H1 (cell line): ENCODE measurements at regions not wholly inside any gene's neighbourhood (a gene's known extent, or its start where the extent isn't known, plus 50 kb on each side); places are given as distances from the start of the nearest gene placed in this dataset.

Experiments
- ASH2L ChIP-seq: fragments of 200-600, 300-600 bp; sonication (generic); IDR thresholded peaks from one replicate; pipeline ENCODE4 v1.7.1; 2017; ENCODE audit warnings: low read length
- CTCF ChIP-seq, 3 experiments: IDR thresholded peaks; 1 replicate in 2 of 3; 2 replicates in 1 of 3; pipeline versions ENCODE4 v1.5.1 to v1.6.1; 2011; ENCODE audit warnings: low read length in 3 of 3, mild to moderate bottlenecking in 3 of 3, inconsistent platforms in 2 of 3, low read depth in 1 of 3, moderate library complexity in 1 of 3; ENCODE audit not compliant: insufficient read depth in 1 of 3; ENCODE audit errors: control extremely low read depth in 1 of 3
- EP300 ChIP-seq, 2 experiments: IDR thresholded peaks; 1 replicate in 1 of 2; 2 replicates in 1 of 2; pipeline ENCODE4 v1.6.1; 2011 to 2012; ENCODE audit warnings: low read depth in 2 of 2, low read length in 2 of 2, mild to moderate bottlenecking in 2 of 2, borderline replicate concordance in 1 of 2, inconsistent platforms in 1 of 2, moderate library complexity in 1 of 2
- MAX ChIP-seq: IDR thresholded peaks from 2 replicates; pipeline ENCODE4 v1.6.1; 2012; ENCODE audit warnings: inconsistent platforms
- POLR2A ChIP-seq, 2 experiments: IDR thresholded peaks; 1 replicate in 1 of 2; 2 replicates in 1 of 2; pipeline ENCODE4 v1.6.1; 2011; ENCODE audit warnings: low read depth in 2 of 2, low read length in 2 of 2, mild to moderate bottlenecking in 2 of 2; ENCODE audit errors: control extremely low read depth in 1 of 2
- RXRA ChIP-seq: IDR thresholded peaks from 2 replicates; pipeline ENCODE4 v1.6.1; 2011; ENCODE audit warnings: low read depth, mild to moderate bottlenecking, low read length, moderate library complexity; ENCODE audit not compliant: insufficient read depth

- no peak for TF ChIP-seq MAX
- no peak for TF ChIP-seq CTCF (IDR thresholded peaks at IDR 0.05; ENCODE audit: control extremely low read depth in 1 of 3, insufficient read depth in 1 of 3, low read depth in 1 of 3, low read length in 3 of 3)
- TF ChIP-seq POLR2A (IDR thresholded peaks at IDR 0.05; ENCODE audit: control extremely low read depth in 1 of 2, low read depth in 2 of 2, low read length in 2 of 2): no peak
- TF ChIP-seq EP300 (IDR thresholded peaks at IDR 0.05; ENCODE audit: borderline replicate concordance in 1 of 2, low read depth in 2 of 2, low read length in 2 of 2): no peak
- TF ChIP-seq ASH2L: no peak
- TF ChIP-seq RXRA: no peak
Measured at GRCh38 chr14:85413836-85414526, 116.0 kb upstream of the FLRT2 start.
